ENCODE measurements at regions not wholly inside any gene's neighbourhood (a gene's known extent, or its start where the extent isn't known, plus 50 kb on each side); places are given as distances from the start of the nearest gene placed in this dataset.

- intact Hi-C loops (cut with DNase I), result no loop called here
- H3K4me3 ChIP-seq, result no peak overlapping the region
- no peaks in the 10 kb centered on the region for H3K9me3 ChIP-seq
- no peak overlapping the region for H3K27ac ChIP-seq
- no peak for ATAC-seq
- 70% methylated on average over 4 of the region's 4 CpGs for WGBS (ENCODE audit: insufficient coverage, low coverage, low lambda C conversion rate, missing lambda C conversion rate)
- TF ChIP-seq POLR2A (IDR thresholded peaks at IDR 0.05) (no peak), CTCF (IDR thresholded peaks at IDR 0.05) (no peak)
- no peaks in the 10 kb centered on the region for H3K4me1 ChIP-seq
- DNase-seq, result no peak
- no peaks in the 10 kb centered on the region for H3K36me3 ChIP-seq
- H3K27me3 ChIP-seq, result no peaks in the 10 kb centered on the region
Observed at GRCh38 chr3:139832998-139833397, 102.0 kb upstream of the CLSTN2 start.

- WGBS (ENCODE audit: insufficient coverage, low coverage, low lambda C conversion rate, missing lambda C conversion rate), result 45% methylated on average over 3 of the region's 11 CpGs
- no peaks in the 10 kb centered on the region for H3K4me1 ChIP-seq
- no peaks in the 10 kb centered on the region for H3K9me3 ChIP-seq
- TF ChIP-seq CTCF (IDR thresholded peaks at IDR 0.05), result no peak
- no peak for TF ChIP-seq POLR2A (IDR thresholded peaks at IDR 0.05)
- no peak for DNase-seq
- no peaks in the 10 kb centered on the region for H3K36me3 ChIP-seq
- no peak overlapping the region for H3K4me3 ChIP-seq
- no peaks in the 10 kb centered on the region for H3K27me3 ChIP-seq
- intact Hi-C loops (cut with DNase I), result no loop called here
- ATAC-seq, result peak in 1 of 4 donors; percentile 22
- H3K27ac ChIP-seq, result no peak overlapping the region
Observed at GRCh38 chr3:139830817-139831216, 104.2 kb upstream of the CLSTN2 start.

- H3K9me3 ChIP-seq, result no peaks in the 10 kb centered on the region
- no peak overlapping the region for H3K4me3 ChIP-seq
- H3K36me3 ChIP-seq, result no peaks in the 10 kb centered on the region
- TF ChIP-seq CTCF (IDR thresholded peaks at IDR 0.05), result no peak
- TF ChIP-seq POLR2A (IDR thresholded peaks at IDR 0.05), result no peak
- no peak for ATAC-seq
- H3K4me1 ChIP-seq, result no peaks in the 10 kb centered on the region
- intact Hi-C loops (cut with DNase I), result no loop called here
- H3K27ac ChIP-seq, result no peak overlapping the region
- 80% methylated on average over 1 of the region's 1 CpG for WGBS (ENCODE audit: insufficient coverage, low coverage, low lambda C conversion rate, missing lambda C conversion rate)
- H3K27me3 ChIP-seq, result no peaks in the 10 kb centered on the region
- DNase-seq, result no peak
Observed at GRCh38 chr3:139827833-139828232, 107.2 kb upstream of the CLSTN2 start.

- Histone ChIP-seq H3K36me3 (no peaks in the 10 kb centered on the region), H3K27me3 (no peaks in the 10 kb centered on the region), H3K9me3 (no peaks in the 10 kb centered on the region), H3K27ac (no peak overlapping the region), H3K4me3 (no peak overlapping the region), H3K4me1 (no peaks in the 10 kb centered on the region)
- DNase-seq (no peak), ATAC-seq (no peak)
- no peak for TF ChIP-seq POLR2A (IDR thresholded peaks at IDR 0.05)
- TF ChIP-seq CTCF (IDR thresholded peaks at IDR 0.05), result no peak
- 79% methylated on average over 3 of the region's 3 CpGs for WGBS (ENCODE audit: insufficient coverage, low coverage, low lambda C conversion rate, missing lambda C conversion rate)
- intact Hi-C loops (cut with DNase I), result no loop called here
Observed at GRCh38 chr3:139824864-139825263, 110.1 kb upstream of the CLSTN2 start.

- no peaks in the 10 kb centered on the region for H3K9me3 ChIP-seq
- DNase-seq, result no peak
- no peak overlapping the region for H3K4me3 ChIP-seq
- H3K4me1 ChIP-seq, result no peaks in the 10 kb centered on the region
- H3K27ac ChIP-seq, result no peak overlapping the region
- ATAC-seq, result no peak
- H3K27me3 ChIP-seq, result no peaks in the 10 kb centered on the region
- WGBS (ENCODE audit: insufficient coverage, low coverage, low lambda C conversion rate, missing lambda C conversion rate), result 74% methylated on average over 7 of the region's 7 CpGs
- intact Hi-C loops (cut with DNase I), result no loop called here
- no peaks in the 10 kb centered on the region for H3K36me3 ChIP-seq
- TF ChIP-seq CTCF (IDR thresholded peaks at IDR 0.05) (no peak), POLR2A (IDR thresholded peaks at IDR 0.05) (no peak)
Observed at GRCh38 chr3:139814646-139815045, 120.3 kb upstream of the CLSTN2 start.
